ENCODE measurements at regions not wholly inside any gene's neighbourhood (a gene's known extent, or its start where the extent isn't known, plus 50 kb on each side); places are given as distances from the start of the nearest gene placed in this dataset.
"Not testable (repeated sequence)": the region's sequence is repeated elsewhere in the genome, so short reads cannot be mapped to it uniquely, and the experiment has no call there.

DNA sequence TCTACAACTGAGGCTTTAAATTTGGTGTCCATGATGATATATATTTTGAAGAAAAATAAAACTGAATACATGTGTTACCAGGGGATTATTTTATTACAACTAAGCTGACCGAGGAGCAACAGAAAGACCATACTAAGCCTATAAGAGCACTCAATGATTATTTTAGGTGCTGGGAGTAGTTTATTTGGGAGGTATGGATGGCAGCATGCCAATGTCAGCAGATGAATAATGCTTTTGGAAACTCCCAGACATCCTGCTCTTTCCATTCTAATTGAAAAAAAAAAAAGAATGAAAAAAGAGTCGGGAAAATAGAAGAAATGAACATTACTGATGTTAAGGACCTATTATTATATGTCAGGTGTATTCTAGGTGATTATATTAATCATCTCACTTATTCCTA lies 441.2 kb downstream of the BTG1 start:
- Histone ChIP-seq H3K27ac (no peak overlapping the region), H3K27me3 (ENCODE audit: low read depth) (no peaks in the 10 kb centered on the region), H3K4me3 (no peak overlapping the region), H3K36me3 (no peaks in the 10 kb centered on the region), H3K9me3 (no peaks in the 10 kb centered on the region), H3K4me1 (no peaks in the 10 kb centered on the region)
- ATAC-seq (no peak), DNase-seq (no peak)
- intact Hi-C loops (cut with DNase I) = no loop called here
- TF ChIP-seq, protein P1, sequence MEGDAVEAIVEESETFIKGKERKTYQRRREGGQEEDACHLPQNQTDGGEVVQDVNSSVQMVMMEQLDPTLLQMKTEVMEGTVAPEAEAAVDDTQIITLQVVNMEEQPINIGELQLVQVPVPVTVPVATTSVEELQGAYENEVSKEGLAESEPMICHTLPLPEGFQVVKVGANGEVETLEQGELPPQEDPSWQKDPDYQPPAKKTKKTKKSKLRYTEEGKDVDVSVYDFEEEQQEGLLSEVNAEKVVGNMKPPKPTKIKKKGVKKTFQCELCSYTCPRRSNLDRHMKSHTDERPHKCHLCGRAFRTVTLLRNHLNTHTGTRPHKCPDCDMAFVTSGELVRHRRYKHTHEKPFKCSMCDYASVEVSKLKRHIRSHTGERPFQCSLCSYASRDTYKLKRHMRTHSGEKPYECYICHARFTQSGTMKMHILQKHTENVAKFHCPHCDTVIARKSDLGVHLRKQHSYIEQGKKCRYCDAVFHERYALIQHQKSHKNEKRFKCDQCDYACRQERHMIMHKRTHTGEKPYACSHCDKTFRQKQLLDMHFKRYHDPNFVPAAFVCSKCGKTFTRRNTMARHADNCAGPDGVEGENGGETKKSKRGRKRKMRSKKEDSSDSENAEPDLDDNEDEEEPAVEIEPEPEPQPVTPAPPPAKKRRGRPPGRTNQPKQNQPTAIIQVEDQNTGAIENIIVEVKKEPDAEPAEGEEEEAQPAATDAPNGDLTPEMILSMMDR (IDR thresholded peaks at IDR 0.05) = no peak

DNA sequence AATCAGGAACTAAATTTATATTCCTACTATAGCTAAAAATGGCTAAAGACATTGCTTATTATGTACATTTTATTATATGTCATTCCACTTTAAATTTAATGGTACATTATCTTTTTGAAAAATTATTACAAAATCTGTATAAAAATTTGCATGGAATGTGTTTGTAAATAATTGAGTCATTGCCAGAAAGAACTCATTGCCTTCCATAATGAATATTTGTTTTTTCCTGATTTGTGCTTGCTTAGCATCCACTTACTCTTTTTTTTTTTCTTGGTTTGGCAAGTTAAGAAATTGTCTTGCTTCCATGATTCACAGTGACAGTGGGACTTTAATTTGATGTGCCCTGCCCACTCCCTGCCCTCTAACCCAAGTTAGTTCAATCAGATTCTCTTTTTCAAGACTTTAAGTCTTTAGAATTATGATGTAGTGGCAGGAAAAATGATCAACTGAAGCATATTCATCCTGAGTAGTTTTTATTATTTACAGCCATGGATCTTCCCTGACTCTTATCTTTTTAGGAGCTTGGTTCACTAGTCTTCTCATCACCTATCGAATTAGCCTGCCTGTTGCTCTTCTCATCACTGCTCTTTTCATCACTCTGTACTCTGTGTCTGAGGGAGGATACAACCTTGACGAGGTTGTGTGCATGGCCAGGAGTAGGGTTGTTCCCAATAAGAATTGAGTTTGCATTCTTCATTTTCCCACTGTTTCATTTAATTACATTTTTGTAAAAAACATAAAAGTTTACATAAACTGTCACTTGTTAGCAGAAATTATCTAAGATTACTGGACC lies 442.0 kb downstream of the BTG1 start:
- Histone ChIP-seq H3K9me3 (no peaks in the 10 kb centered on the region), H3K27ac (no peak overlapping the region), H3K36me3 (no peaks in the 10 kb centered on the region), H3K4me3 (no peak overlapping the region), H3K27me3 (ENCODE audit: low read depth) (no peaks in the 10 kb centered on the region), H3K4me1 (no peaks in the 10 kb centered on the region)
- DNase-seq = no peak
- TF ChIP-seq, protein P1 (IDR thresholded peaks at IDR 0.05) = no peak
- ATAC-seq = no peak
- intact Hi-C loops (cut with DNase I) = no loop called here

DNA sequence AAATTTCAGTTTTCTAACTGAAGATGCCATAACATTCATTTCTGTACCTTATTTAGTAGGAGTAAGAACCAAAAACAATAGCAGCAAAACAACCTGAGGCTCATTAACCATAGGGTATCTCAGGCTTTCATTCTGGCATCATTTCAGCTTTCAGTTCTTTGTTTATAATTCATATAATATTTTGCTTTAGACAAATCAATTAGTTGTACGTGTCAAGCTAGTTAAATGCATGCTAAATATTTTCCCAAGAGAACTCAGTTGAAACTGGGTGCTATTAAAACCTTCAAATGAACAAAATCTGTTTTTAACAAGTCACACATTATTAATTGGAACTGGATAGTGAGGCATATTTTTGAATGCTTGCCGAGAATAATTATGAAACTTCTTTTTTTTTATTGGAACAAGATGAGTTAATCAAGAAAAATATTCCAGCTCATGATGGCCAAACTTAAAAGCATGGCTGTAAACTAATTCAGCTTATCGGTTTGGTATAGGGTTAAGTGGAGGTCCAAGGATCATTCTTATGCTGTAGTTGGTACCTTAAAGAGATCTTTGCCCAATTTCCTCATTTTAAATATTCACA lies 442.7 kb downstream of the BTG1 start:
- TF ChIP-seq, protein P1 (IDR thresholded peaks at IDR 0.05) = no peak
- H3K4me1 ChIP-seq = no peaks in the 10 kb centered on the region
- no peak overlapping the region for H3K27ac ChIP-seq
- no peaks in the 10 kb centered on the region for H3K9me3 ChIP-seq
- intact Hi-C loops (cut with DNase I) = no loop called here
- ATAC-seq (no peak), DNase-seq (no peak)
- H3K4me3 ChIP-seq = no peak overlapping the region
- no peaks in the 10 kb centered on the region for H3K27me3 ChIP-seq (ENCODE audit: low read depth)
- no peaks in the 10 kb centered on the region for H3K36me3 ChIP-seq

DNA sequence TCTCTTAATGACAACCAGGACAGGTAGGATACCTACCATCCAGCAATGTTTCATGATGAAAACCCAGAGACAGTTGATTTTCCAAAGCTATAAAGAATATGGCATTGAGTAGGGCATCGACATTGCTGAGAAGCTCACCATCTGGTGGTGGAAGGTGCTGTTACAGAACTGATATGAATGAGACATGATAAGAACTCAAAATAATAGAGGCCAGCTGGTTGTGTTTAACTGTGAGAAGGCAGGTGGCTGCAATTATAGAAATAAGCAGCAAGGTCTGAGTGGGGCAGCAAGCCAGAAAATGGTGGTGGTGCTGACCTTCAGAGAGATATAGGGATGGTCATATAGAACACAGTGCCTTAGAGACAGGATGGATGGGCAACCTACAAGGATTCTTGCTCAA lies 449.7 kb downstream of the BTG1 start:
- TF ChIP-seq, protein P1 (IDR thresholded peaks at IDR 0.05) = no peak
- H3K4me3 ChIP-seq = no peak overlapping the region
- no peak for DNase-seq
- ATAC-seq = no peak
- no peak overlapping the region for H3K27ac ChIP-seq
- H3K9me3 ChIP-seq = no peaks in the 10 kb centered on the region
- intact Hi-C loops (cut with DNase I) = no loop called here
- H3K27me3 ChIP-seq (ENCODE audit: low read depth) = no peaks in the 10 kb centered on the region
- H3K4me1 ChIP-seq = no peaks in the 10 kb centered on the region
- no peaks in the 10 kb centered on the region for H3K36me3 ChIP-seq

DNA sequence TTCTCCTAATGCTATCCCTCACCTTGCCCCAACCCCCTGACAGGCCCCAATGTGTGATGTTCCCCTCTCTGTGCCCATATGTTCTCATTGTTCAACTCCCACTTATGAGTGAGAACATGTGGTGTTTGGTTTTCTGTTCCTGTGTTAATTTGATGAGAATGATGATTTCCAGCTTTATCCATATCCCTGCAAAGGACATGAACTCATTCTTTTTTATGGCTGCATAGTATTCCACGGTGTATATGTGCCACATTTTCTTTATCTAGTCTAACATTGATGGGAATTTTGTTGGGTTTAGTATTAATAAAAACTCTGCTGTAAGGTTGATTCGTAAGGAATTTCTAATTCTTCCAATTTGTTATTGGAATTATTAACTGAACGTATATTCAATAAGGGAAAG lies 450.2 kb downstream of the BTG1 start:
- H3K4me3 ChIP-seq; DNase-seq; H3K9me3 ChIP-seq; H3K27me3 ChIP-seq (ENCODE audit: low read depth); H3K4me1 ChIP-seq; intact Hi-C loops (cut with DNase I); H3K27ac ChIP-seq; H3K36me3 ChIP-seq; ATAC-seq: not testable (repeated sequence)

DNA sequence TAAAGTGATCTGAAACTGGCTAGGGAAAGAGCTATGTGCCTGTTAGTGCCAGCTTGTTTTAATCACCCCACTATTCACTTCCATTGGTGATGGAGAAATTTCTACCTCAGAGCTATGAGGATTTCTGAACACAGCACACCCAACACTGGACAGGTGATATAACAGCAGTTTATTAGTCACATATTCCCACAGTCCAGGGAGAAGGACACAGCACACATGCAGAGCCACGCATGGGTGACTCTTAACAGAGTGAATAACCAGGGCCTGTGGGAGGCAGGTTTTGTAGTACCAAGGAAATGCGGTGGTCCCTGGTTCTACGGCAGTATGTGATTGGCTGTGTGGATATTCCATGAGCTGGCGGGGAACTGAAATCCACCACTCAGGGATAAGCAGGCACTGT lies 455.1 kb downstream of the BTG1 start:
- Histone ChIP-seq H3K9me3 (no peaks in the 10 kb centered on the region), H3K4me3 (no peak overlapping the region), H3K4me1 (no peaks in the 10 kb centered on the region), H3K27me3 (ENCODE audit: low read depth) (no peaks in the 10 kb centered on the region), H3K36me3 (no peaks in the 10 kb centered on the region), H3K27ac (no peak overlapping the region)
- DNase-seq (no peak), ATAC-seq (no peak)
- TF ChIP-seq, protein P1 (IDR thresholded peaks at IDR 0.05) = no peak
- intact Hi-C loops (cut with DNase I) = no loop called here

Measured in lower lobe of right lung (tissue), 2 donors.